Peyer's patch (tissue), 4 donors: ENCODE measurements at regions not wholly inside any gene's neighbourhood (a gene's known extent, or its start where the extent isn't known, plus 50 kb on each side); places are given as distances from the start of the nearest gene placed in this dataset.

Source experiments
- POLR2A ChIP-seq, 2 donors: fragments of 450-650 bp; IDR thresholded peaks; one replicate each; pipeline ENCODE4 v1.5.1; 2017; ENCODE audit warnings: antibody characterized with exemption in 2 of 2, mild to moderate bottlenecking in 2 of 2, moderate library complexity in 2 of 2
- TF ChIP-seq, protein P1 (sequence below), 6 experiments: fragments of 450-650 bp in 4 of 6; fragments of 200-600 bp in 2 of 6; sonication (generic) in 1 of 6; IDR thresholded peaks; one replicate each; pipeline ENCODE4 v1.5.1; 2017 to 2019; ENCODE audit warnings: antibody characterized with exemption in 6 of 6, mild to moderate bottlenecking in 3 of 6, moderate library complexity in 1 of 6

- TF ChIP-seq POLR2A (IDR thresholded peaks at IDR 0.05): no peak
- TF ChIP-seq, protein P1, sequence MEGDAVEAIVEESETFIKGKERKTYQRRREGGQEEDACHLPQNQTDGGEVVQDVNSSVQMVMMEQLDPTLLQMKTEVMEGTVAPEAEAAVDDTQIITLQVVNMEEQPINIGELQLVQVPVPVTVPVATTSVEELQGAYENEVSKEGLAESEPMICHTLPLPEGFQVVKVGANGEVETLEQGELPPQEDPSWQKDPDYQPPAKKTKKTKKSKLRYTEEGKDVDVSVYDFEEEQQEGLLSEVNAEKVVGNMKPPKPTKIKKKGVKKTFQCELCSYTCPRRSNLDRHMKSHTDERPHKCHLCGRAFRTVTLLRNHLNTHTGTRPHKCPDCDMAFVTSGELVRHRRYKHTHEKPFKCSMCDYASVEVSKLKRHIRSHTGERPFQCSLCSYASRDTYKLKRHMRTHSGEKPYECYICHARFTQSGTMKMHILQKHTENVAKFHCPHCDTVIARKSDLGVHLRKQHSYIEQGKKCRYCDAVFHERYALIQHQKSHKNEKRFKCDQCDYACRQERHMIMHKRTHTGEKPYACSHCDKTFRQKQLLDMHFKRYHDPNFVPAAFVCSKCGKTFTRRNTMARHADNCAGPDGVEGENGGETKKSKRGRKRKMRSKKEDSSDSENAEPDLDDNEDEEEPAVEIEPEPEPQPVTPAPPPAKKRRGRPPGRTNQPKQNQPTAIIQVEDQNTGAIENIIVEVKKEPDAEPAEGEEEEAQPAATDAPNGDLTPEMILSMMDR (IDR thresholded peaks at IDR 0.05): no peak
These were observed 55.7 kb upstream of the ACTR3 start for GRCh38 chr2:113834051-113834730.
